HUES64 (cell line): ENCODE measurements at regions not wholly inside any gene's neighbourhood (a gene's known extent, or its start where the extent isn't known, plus 50 kb on each side); places are given as distances from the start of the nearest gene placed in this dataset.
"Not testable (repeated sequence)": the region's sequence is repeated elsewhere in the genome, so short reads cannot be mapped to it uniquely, and the experiment has no call there.

Experiments
- H3K27ac ChIP-seq: 2 replicates; pipeline ENCODE4 v1.7.0; 2013; ENCODE audit warnings: low read depth, low read length, inconsistent platforms
- H3K27me3 ChIP-seq: 2 replicates; pipeline ENCODE4 v1.6.1; 2013; ENCODE audit warnings: mild to moderate bottlenecking, low read length; ENCODE audit not compliant: insufficient read depth
- H3K36me3 ChIP-seq: 2 replicates; pipeline ENCODE4 v1.6.1; 2013; ENCODE audit warnings: mild to moderate bottlenecking, low read length; ENCODE audit not compliant: insufficient read depth
- H3K4me1 ChIP-seq: 2 replicates; pipeline ENCODE4 v1.6.1; 2013; ENCODE audit warnings: mild to moderate bottlenecking, low read length, moderate library complexity; ENCODE audit not compliant: insufficient read depth
- H3K4me3 ChIP-seq: 2 replicates; pipeline ENCODE4 v1.5.1; 2013; ENCODE audit warnings: mild to moderate bottlenecking, low read length, moderate library complexity
- H3K9ac ChIP-seq: 2 replicates; pipeline ENCODE4 v1.6.1; 2013; ENCODE audit warnings: mild to moderate bottlenecking, low read depth, low read length
- H3K9me3 ChIP-seq: 2 replicates; pipeline ENCODE4 v1.6.1; 2013; ENCODE audit warnings: low read depth, low read length; ENCODE audit not compliant: insufficient read depth
- WGBS: fragments of 150-250, 120-280 bp; methylation state at CpG from one replicate; pipeline ENCODE4 v1.1.7; 2013; ENCODE audit warnings: missing lambda C conversion rate; 5-methylcytosine and 5-hydroxymethylcytosine counted together

GRCh38 chr16:5220705-5221104, 123.1 kb upstream of the EEF2KMT start:
- no peak overlapping the region for H3K4me3 ChIP-seq
- WGBS = 94% methylated on average over 4 of the region's 4 CpGs
- peaks cover 4% of the 10 kb centered on the region; the same call in 1 of the 2 replicates for H3K4me1 ChIP-seq
- H3K27me3 ChIP-seq = peaks cover 8% of the 10 kb centered on the region; the same call in 1 of the 2 replicates
- no peaks in the 10 kb centered on the region for H3K36me3 ChIP-seq
- H3K9me3 ChIP-seq = no peaks in the 10 kb centered on the region
- no peak overlapping the region for H3K27ac ChIP-seq
- no peak overlapping the region for H3K9ac ChIP-seq

- H3K27me3 ChIP-seq = peaks cover 35% of the 10 kb centered on the region
- H3K4me1 ChIP-seq = peaks cover 18% of the 10 kb centered on the region; the same call in 1 of the 2 replicates
- H3K4me3 ChIP-seq = no peak overlapping the region
- H3K9ac ChIP-seq = no peak overlapping the region
- H3K27ac ChIP-seq = no peak overlapping the region
- H3K36me3 ChIP-seq = no peaks in the 10 kb centered on the region
- 94% methylated on average over 4 of the region's 4 CpGs for WGBS
- H3K9me3 ChIP-seq = 0 out of 2 replicates have a peak, but pooled peaks cover 3% of the 10 kb centered on the region
Measured at GRCh38 chr16:5216441-5217080, 119.0 kb upstream of the EEF2KMT start.

GRCh38 chr16:5215901-5216300, 118.3 kb upstream of the EEF2KMT start:
- Histone ChIP-seq H3K4me1 (peaks cover 18% of the 10 kb centered on the region; the same call in 1 of the 2 replicates), H3K9ac (no peak overlapping the region), H3K27ac (no peak overlapping the region), H3K9me3 (0 out of 2 replicates have a peak, but pooled peaks cover 3% of the 10 kb centered on the region), H3K27me3 (peaks cover 42% of the 10 kb centered on the region), H3K4me3 (no peak overlapping the region), H3K36me3 (no peaks in the 10 kb centered on the region)
- WGBS = 74% methylated on average over 2 of the region's 2 CpGs

GRCh38 chr16:5214466-5214865, 116.9 kb upstream of the EEF2KMT start:
- Histone ChIP-seq H3K9me3 (0 out of 2 replicates have a peak, but pooled peaks cover 3% of the 10 kb centered on the region), H3K9ac (no peak overlapping the region), H3K4me3 (no peak overlapping the region), H3K4me1 (peaks cover 18% of the 10 kb centered on the region; the same call in 1 of the 2 replicates), H3K27me3 (peaks cover 42% of the 10 kb centered on the region), H3K27ac (no peak overlapping the region), H3K36me3 (no peaks in the 10 kb centered on the region)
- 81% methylated on average over 7 of the region's 7 CpGs for WGBS

GRCh38 chr16:5212501-5212900, 114.9 kb upstream of the EEF2KMT start:
- H3K36me3 ChIP-seq, H3K27ac ChIP-seq, H3K9me3 ChIP-seq, H3K4me3 ChIP-seq, H3K9ac ChIP-seq: not testable (repeated sequence)
- Histone ChIP-seq H3K27me3 (peaks cover 42% of the 10 kb centered on the region), H3K4me1 (peaks cover 18% of the 10 kb centered on the region; the same call in 1 of the 2 replicates)
- WGBS = 31% methylated on average over 5 of the region's 5 CpGs

GRCh38 chr16:5207862-5208498, 110.4 kb upstream of the EEF2KMT start:
- 100% methylated on average over 1 of the region's 1 CpG for WGBS
- H3K36me3 ChIP-seq, H3K27ac ChIP-seq, H3K4me3 ChIP-seq, H3K9me3 ChIP-seq, H3K9ac ChIP-seq, H3K4me1 ChIP-seq: not testable (repeated sequence)
- peaks cover 20% of the 10 kb centered on the region for H3K27me3 ChIP-seq

- H3K9ac ChIP-seq = no peak overlapping the region
- H3K27me3 ChIP-seq = peaks cover 12% of the 10 kb centered on the region
- H3K4me1 ChIP-seq = 0 out of 2 replicates have a peak, but pooled peaks cover 2% of the 10 kb centered on the region
- H3K9me3 ChIP-seq = 0 out of 2 replicates have a peak, but pooled peaks cover 2% of the 10 kb centered on the region
- 94% methylated on average over 26 of the region's 26 CpGs for WGBS
- H3K4me3 ChIP-seq = no peak overlapping the region
- no peak overlapping the region for H3K27ac ChIP-seq
- no peaks in the 10 kb centered on the region for H3K36me3 ChIP-seq
Measured at GRCh38 chr16:5207001-5207523, 109.5 kb upstream of the EEF2KMT start.

GRCh38 chr16:5206331-5206990, 108.9 kb upstream of the EEF2KMT start:
- Histone ChIP-seq H3K4me3 (no peak overlapping the region), H3K27ac (no peak overlapping the region), H3K27me3 (peaks cover 6% of the 10 kb centered on the region; the same call in 1 of the 2 replicates), H3K9ac (no peak overlapping the region), H3K36me3 (no peaks in the 10 kb centered on the region), H3K4me1 (no peaks in the 10 kb centered on the region), H3K9me3 (0 out of 2 replicates have a peak, but pooled peaks cover 2% of the 10 kb centered on the region)
- 91% methylated on average over 4 of the region's 4 CpGs for WGBS

- 89% methylated on average over 5 of the region's 5 CpGs for WGBS
Measured at GRCh38 chr16:5205361-5206040, 107.9 kb upstream of the EEF2KMT start.

GRCh38 chr16:5203675-5204074, 106.1 kb upstream of the EEF2KMT start:
- H3K9ac ChIP-seq, H3K4me3 ChIP-seq, H3K36me3 ChIP-seq, H3K4me1 ChIP-seq, H3K9me3 ChIP-seq, H3K27ac ChIP-seq, H3K27me3 ChIP-seq: not testable (repeated sequence)
- WGBS = 89% methylated on average over 8 of the region's 14 CpGs

More at GRCh38 chr16:5205361-5206040, 107.9 kb upstream of the EEF2KMT start:
- Histone ChIP-seq H3K27ac (no peak overlapping the region), H3K4me1 (no peaks in the 10 kb centered on the region), H3K4me3 (no peak overlapping the region), H3K9me3 (0 out of 2 replicates have a peak, but pooled peaks cover 2% of the 10 kb centered on the region), H3K9ac (no peak overlapping the region), H3K27me3 (no peaks in the 10 kb centered on the region), H3K36me3 (no peaks in the 10 kb centered on the region)
